HG02852 (cell line): ENCODE measurements at regions not wholly inside any gene's neighbourhood (a gene's known extent, or its start where the extent isn't known, plus 50 kb on each side); places are given as distances from the start of the nearest gene placed in this dataset.

Experiments used
- ATAC-seq: cut with Tn5 transposase; IDR thresholded peaks from one replicate; pipeline ENCODE4 v1.9.1; 2021; ENCODE audit warnings: mild to moderate bottlenecking, moderate library complexity; ENCODE audit not compliant: unreplicated experiment

DNA sequence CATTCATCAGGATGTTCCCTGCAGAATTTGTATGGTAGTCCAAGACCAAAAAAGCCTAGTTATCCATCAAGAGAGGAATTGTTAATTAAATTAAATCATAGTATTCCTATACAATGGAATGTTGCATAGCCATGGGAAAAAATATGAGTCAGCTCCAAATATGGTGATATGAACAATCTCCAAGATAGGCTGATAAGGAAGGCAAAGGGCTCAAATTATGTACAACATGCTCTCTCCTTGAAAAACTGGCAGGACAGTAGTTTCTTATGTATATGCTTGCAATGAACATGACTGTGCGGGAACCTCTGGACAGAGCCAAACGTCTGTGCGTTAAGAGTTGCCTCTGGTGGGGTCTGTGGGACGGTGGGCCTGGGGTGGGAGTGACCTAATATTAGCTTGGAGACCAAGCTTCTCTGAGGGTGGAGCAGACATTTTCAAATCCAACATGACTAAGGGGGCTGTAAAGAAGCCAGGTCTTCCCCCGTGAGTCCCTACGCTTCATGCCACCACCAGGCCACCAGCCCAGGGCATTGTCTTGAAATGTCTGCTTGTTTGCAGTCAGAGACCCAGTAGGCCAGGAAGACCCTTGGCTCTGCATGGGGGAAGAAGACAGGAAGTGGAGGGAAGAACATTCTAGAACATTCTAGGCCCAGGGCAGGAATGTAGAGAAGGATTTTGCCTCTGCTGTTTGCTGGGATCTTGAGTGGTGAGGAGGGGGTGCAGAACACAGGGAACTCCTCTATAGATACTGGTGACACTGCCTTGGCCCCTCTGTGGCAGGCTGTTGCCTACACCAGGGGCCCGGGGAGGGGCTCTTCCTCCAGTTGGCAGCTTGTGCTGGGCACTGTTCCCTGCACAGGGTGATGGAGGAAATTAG, 244.0 kb upstream of the HS6ST1 start:
- no peak for ATAC-seq

DNA sequence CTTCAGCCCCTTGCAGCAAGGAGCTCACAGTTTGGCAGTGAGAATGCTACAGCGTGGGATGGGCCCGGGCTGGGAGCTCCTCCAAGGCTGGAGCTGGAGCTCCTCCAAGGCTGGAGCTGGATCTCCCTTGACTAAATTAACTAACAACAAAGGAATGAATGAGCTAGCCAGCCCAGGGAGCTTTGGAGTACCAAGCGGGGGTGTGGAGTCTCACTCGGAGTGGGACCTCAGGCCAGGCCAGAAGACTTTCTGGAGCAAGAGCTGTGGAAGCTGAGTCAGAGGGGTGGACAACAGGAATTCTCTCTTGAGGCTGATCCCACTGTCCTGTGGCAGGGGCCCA, 244.7 kb upstream of the HS6ST1 start:
- no peak for ATAC-seq

DNA sequence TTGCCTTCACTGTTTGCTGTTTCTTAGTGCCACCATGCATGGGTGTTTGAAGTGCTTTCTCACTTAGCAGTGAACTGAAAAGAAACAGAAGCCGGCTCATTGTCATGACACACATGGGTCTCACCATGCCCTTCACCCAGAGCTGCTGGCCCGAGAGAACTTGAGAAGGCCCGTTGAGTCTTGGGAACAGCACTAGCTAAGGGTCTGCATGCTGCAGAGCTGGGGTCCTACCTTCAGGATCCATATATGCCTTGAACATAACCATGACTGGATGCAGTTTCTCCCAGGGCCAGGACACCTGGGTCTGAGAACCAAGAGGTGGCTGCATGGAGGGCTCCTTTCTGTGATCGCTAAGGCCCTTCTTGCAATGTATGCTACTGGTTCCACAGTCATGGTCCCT, 245.5 kb upstream of the HS6ST1 start:
- no peak for ATAC-seq

DNA sequence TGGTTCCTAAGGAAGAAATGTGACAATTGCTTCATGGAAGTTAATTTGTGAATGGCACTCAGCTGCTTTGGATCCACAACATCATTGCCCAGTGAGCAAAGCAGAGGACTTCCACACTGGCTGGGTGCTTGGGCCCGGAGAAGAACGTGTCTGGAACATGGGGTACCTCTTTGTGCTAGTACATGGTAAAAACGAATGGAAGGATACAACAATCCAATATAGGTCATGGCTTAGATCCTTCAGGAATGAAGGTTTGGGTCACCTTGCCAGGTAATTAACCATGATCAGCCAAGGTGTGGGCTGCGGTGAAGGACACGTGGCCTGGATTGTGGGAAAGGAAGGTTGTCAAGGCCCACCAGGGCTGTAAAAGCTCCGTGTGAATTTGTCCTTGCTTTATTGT, 245.9 kb upstream of the HS6ST1 start:
- no peak for ATAC-seq

DNA sequence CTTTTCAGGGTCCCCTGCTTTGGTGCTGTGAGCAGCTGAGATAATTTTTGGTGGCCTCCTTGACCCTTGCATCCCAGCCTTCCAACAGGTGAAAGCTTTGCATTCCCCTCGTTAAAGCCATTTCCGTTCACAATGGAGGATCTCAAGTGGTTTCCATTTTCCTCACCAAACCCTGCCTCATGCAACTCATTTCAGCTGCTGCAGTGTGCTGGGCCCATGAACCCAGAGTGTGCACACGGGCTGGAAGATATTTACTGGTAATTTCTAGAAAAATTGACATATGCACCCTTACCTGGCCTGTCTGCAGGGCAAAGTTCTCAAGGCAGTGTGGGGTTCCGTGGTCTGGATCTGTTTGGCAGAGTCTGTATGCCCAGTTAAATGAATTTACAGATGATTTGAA, 246.8 kb upstream of the HS6ST1 start:
- ATAC-seq = no peak

DNA sequence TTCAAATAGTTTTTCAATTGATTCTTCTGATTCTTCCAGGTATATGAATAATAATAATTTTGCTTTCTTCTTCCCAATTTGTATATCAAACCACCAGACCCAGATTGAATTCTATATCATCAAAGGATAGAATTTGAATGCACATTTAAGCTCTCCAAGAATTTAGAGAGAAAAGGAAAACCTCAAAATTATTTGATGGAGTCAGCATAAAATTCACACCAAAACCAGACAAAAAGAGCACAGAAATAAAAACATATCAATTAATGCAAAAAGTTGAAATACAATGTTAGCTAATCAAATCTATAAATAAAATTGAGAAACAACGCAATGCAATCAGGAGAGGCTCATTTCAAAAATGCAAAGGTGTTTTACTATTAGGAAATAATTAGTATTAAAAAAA, 248.0 kb upstream of the HS6ST1 start:
- ATAC-seq = no peak

DNA sequence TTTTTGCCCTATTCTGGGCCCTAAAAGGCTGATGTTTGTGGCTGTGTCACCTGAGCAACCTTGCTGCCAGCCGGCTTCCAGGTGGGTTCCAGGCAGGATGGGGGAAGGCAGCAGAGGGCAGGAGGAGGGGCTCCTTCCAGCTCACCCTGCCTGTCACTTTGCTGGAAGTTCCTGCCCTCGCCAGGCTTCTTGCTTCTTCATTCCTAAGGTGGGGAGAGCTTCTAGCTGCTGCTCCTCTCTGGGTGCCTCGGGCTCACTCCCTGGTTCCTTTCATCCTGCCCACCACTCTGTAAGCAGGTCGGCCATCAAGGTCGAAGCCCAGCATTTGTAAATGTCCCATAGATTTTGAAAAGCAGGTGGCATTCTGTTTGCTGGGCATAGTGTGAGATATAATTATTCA, 249.4 kb upstream of the HS6ST1 start:
- ATAC-seq = no peak

DNA sequence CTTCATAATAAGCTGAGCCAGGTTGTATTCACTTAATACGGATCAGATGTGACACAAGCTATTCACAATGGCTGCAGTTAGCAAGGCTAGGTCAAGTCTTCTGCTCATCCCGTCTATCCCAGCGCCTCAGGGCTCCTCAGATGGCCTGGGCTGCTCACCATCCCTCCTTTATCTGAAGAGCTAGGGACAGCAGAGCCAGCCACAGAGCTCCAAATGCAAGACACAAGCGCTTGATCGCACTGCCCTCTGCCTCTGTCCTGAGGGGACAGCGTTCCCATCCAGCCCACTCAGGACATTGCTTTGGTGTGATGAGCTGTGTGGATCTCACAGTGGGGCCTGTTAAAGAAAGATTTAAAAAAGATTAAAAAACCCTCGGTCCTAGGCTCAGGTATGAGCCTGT, 254.4 kb upstream of the HS6ST1 start:
- no peak for ATAC-seq

DNA sequence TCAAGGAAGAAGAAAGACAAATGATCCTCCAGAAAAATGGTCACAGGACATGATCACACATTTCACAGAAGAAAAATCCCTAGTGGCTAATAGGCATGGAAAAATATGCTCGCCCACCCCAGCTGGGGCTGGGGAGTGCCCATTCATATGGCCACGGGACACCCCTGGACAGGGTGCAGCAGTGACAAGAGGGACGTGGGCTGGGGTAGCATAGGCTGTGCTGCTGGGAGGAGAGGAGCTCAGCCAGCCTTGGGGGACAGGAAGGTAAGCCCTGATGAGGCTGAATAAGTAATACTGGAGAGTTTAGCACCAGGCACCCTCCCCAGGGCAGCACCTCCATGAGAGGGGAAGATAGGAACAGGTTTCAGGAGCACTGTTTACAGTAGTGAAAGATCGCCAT, 254.9 kb upstream of the HS6ST1 start:
- no peak for ATAC-seq

DNA sequence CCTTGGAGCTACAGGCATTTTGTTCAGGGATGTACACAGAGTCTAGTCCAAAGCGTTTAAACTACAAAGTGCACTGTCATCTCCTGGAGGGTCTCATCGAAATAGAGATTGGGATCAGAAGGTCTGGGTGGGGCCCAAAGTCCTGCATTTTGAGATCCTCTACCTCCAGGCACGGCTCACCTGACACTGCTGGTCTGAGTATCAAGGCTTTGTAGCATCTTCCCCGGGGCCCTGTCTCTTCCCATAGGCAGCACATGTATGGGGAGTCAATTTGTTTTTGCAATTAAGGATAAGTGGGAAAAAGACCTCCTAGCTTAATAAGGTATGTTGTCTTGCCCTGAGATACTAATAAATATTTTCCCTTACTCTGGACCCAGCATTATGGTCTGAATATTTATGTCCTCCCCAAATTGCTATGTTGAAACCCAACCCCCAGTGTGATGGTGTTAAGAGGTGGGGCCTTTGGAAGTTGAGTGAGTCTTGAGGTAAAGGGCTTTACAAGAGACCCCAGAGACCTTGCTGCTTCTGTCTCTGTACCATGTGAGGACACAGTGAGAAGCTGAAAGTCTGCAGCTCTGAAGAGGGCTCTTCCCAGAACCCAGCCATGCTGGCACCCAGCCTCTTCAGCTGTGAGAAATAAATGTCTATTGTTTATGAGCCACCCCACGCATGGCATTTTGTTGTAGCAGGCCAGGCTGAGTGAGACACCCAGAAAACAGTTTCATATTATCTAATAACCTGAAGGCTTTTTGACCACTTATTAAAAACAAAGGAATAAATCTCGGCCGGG, 258.7 kb upstream of the HS6ST1 start:
- ATAC-seq = no peak

DNA sequence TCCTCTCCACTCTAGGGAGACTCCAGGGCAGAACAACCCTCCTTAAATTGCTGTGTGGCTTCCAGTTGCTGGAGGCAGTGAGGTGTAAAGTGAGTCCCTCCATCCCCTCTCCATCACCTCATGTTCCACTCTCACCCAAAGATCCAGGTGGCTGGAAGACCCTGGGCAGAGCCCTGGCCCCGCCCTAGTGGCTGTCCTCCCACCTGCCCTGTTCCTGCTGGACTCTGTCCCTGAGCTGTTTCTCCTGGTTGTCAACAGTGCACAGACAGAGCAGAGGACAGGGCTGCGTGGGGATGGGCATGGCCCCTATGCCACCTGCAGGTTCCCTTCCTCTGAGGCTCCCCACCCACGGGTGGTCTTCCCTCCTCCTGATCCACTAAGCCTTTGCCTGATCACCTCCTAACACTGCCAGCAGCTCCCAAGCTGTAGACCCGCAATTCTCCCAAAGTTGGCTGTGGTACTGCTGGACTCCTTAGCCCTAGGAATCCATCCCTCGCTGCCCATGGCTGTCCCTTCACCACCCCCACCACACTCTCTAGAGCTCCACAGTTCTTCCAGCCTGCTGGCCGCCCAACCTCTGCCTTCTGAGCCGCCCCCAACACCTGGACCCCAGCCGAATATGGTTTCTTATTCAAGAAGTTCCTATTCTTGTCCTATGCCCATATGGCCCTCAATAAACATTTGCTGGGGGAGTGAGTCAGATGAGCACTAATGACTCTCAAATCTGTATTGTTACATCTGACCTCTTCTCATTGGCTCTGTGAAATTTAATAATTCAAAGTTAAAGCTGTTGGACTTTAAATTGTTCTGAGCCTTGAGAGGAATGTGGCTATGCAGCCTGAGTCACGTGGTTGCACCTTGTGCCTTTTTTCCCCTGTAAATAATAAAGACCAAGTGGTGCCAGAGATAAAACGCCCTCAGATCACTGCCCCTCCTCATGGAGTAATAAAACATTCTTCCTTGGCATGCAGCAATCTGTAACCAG, 260.0 kb upstream of the HS6ST1 start:
- ATAC-seq = no peak

DNA sequence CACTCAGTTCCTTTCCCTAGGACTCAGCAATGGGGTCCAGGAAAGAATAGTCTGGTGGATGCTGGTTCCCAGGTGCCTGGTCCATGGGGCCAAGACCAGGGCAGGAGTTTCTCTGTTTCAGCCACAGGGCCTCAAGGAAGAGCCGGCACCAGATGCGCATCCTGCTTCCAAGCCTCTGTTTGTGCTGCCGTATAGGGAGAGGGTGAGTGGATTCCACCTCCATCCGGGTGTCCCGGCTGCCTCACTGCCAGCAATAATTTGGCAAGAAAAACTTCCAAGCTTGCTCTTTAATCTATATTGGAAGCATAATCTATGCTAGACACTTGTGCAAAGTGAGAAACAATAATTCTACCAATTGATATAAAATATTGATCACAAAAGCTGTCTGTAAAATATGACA, 261.2 kb upstream of the HS6ST1 start:
- no peak for ATAC-seq

DNA sequence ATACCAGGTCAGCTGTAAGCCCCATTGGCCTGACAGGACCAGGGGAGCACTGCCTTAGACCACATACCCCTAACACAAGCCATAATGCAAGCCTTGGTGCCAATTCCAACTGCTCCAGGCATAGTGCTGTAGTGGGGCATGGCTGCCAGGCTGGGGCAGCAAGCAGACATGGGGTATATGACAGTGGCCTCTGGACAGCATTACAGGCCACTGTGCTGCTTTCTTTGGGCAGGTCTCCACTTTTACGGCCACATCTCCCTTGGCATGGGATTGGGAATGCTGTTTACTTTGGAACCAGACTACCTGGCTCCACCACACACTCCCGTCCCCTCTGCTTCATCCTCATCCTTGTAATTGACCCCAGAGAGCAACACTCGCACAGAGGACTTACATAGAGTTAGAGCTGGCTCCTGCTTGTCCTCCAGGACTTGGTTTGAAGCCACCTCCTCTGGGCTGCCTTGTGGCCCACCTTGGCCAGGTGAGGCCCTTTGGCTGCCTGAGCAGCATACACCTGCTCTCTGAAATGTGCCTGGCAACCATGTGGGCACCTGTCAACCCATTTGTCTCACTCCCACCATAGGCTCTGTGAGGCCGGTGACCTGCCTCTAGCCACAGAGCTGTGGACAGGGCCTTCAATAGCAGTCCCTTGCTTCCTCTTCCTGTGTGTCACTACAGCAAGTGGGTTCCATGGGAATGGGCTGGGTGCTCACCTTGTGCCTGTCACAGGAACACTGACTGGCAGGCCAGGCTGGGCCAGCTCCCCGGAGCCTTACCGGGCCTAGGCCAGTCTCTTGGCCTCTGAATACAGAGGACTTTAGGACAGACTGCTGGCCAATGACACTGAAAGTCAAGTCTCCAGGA, 262.6 kb upstream of the HS6ST1 start:
- no peak for ATAC-seq

DNA sequence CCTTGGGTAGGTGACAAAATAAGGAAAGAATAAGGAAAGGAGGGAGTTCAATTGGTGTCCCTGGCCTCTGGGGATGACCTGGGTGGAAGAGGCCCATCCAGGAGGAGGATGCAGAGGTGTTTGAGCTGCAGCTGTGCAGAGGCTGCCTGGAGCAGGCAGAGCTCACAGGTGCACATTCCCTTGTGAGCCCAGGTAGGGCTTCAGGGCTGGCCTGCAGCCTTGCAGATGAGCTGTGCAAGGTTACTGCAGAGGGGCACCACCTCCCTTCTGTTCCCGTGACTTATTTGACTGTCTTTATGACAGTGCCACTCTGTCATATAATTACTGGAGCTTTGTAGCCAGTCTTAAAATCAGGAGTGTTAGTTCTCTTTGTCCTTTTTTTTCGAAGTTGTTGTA, 263.2 kb upstream of the HS6ST1 start:
- no peak for ATAC-seq

DNA sequence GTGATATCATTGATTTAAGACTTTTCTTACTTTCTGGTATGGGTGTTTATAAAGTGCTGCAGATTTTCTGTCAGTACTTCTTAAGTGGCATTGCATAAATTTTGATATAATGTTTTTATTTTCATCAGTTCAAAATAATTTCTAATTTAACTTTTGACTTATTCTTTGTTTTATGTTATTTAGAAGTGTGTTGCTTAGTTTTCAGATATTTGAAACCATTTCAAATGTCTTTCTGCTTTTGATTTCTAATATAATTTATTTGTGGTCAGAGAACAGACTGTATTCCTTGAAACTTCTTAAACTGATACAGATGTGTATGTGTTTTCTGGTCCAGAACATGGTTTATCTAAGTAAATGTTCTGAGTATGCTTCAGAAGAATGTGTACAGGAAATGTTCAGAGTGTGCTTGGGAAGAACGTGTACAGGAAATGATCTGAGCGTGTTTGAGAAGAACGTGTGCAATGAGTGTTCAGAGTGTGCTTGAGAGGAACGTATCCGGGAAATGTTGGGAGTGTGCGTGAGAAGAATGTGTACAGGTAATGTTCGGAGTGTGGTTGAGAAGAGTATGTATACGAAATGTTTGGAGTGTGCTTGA, 265.7 kb upstream of the HS6ST1 start:
- no peak for ATAC-seq

DNA sequence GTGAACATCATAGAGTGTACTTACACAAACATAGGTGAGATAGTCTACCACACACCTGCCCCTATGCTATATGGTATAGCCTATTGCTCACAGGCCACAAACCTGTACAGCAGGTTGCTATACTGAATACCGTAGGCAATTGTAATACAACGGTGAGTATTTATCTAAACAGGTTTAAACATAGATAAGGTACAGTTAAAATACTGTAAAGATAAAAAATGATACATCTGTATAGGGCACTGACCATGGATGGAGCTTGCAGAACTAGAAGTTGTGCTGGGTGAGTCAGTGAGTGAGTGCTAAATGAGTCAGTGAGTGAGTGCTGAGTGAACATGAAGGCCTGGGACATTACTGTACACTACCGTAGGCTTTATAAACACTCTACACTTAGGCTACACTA, 267.0 kb upstream of the HS6ST1 start:
- no peak for ATAC-seq

DNA sequence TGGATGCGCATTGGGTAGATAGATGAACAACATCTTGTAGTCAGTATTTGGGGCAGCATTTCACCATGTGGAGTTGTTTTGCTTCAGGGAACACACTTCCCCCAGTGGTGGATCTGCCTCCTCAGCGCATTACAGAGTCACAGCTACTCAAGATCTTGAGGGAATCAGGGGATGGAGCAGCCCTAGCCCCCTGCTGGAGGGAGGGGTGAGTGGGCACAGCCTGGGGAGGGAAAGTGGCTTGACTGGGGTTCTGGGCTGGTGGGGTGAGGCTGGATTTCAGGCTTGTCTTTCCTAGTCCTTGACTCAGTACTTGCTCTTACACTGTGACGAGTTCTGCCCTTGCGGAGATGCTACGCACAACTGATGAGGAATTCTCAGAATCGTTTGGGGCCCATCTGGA, 271.0 kb upstream of the HS6ST1 start:
- ATAC-seq = no peak

DNA sequence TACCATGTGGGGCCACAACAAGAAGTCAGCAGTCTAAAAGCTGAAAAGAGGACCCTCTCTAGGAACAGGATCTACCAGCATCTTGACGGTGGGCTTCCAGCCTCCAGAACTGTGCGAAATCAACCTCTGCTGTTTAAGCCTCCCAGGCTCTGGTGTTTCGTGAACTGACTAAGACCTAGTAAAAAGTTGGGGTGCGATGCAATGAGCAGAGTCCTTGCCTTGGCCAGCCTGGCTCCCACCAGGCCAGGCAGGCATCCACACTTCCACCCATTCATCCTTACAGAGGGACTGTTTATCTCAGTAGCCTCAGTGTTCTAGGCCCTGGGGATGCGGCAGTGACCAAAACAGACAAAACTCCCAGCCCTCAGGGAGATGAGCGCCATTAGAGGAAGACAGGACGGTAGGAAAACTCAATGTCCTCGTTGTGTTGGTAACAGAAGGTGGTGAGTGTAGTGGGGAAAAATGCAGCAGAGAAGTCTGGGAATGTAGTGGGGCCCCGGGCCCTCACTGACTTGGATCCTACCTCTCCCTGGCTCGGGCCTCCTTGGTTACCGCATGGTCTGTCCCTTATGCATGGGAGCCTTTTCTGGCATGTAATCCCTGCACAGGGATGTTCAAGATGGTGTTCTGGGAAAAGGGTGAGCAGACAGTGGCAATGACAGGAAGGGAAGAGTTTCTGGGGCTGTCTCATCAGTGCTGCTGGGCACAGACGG, 271.8 kb upstream of the HS6ST1 start:
- no peak for ATAC-seq
